AG09319 (cell line): ENCODE measurements at regions not wholly inside any gene's neighbourhood (a gene's known extent, or its start where the extent isn't known, plus 50 kb on each side); places are given as distances from the start of the nearest gene placed in this dataset.

Experiments used
- DNase-seq: peaks from one replicate; pipeline ENCODE4 v3.0.0-alpha.2; 2010; ENCODE audit warnings: low read depth; ENCODE audit errors: extremely low read depth
- CTCF ChIP-seq: IDR thresholded peaks from 2 replicates; pipeline ENCODE4 v1.5.1; 2011; ENCODE audit warnings: low read depth, mild to moderate bottlenecking, inconsistent platforms, low read length, moderate library complexity

- DNase-seq: no peak
- TF ChIP-seq CTCF: no peak
Observed at GRCh38 chr1:94309216-94309615, 71.8 kb upstream of the ARHGAP29 start.

DNA sequence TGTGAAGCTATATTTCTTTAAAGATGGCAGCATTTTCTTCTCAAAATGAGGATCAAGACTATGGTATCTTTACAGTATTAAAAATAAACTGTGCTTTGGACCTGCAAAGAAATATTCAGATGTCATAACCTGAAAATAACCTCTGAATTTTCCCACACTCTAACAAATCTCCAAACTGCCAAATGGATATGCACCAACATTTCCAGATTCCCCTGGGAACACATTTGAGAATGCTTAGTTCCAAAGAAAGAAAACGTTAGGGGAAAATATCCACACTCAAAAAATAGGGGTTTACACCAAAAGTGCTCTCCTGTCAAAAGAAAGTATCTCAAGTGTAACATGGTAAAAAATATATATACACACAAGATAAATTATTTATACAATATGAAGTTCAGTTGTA is 69.1 kb upstream of the ARHGAP29 start:
- no peak for TF ChIP-seq CTCF
- no peak for DNase-seq

- TF ChIP-seq CTCF: no peak
- peak; percentile 85 for DNase-seq
Observed at GRCh38 chr1:94305704-94306103, 68.3 kb upstream of the ARHGAP29 start.

DNA sequence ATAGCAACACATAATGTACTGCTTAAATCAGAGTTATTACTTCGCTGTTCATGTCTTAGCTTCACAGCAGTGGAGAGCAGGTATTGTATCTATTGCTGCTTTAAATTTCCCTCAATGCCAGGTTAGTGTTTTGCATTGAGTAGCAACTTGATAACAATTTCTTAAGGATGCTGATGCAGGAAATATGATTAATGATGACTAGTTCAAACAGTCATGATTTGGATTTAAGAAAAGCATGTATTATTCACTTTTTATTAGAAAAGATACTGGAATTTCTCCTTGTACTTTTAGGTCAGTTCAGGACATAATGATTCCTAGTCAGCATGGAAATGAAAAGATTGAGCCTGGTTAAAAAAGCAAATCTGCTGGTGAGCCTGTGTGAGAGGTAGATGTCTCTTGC is 67.2 kb upstream of the ARHGAP29 start:
- no peak for DNase-seq
- TF ChIP-seq CTCF: no peak

DNA sequence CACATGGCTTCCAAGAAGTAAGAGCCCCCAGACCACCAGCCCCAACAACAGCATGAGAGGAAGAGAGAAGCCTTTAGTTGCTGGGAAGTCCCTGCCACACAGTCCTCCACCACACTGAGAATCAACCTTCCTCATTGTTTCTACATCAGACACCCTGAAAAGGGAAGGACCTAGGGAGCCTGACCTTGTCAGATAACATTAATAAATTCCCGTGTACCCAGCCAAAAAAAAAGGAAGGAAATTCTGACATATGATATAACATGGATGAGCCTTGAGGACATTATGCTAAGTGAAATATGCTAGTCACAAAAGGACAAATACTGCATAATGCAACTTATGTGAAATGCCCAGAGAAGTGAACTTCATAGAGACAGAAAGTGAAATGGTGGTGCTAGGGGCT is 65.6 kb upstream of the ARHGAP29 start:
- no peak for DNase-seq
- no peak for TF ChIP-seq CTCF

DNA sequence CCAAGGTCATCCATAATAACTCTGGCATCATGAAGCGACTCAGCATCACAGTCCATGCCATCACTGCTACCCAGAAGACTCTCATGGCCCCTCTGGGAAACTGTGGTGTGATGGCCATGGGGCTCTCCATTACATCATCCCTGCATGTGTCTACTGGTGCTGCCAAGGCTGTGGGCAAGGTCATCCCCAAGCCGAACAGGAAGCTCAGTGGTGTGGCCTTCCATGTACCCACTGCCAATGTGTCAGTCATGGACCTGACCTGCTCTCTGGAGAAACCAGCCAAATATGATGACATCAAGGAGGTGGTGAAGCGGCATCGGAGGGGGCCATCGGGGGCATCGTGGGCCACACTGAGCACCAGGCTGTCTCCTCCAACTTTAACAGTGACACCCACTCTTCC is 65.1 kb upstream of the ARHGAP29 start:
- TF ChIP-seq CTCF: no peak
- no peak for DNase-seq

GRCh38 chr1:94301186-94301585 is 63.8 kb upstream of the ARHGAP29 start:
- no peak for DNase-seq
- TF ChIP-seq CTCF: no peak
